ENCODE measurements at regions not wholly inside any gene's neighbourhood (a gene's known extent, or its start where the extent isn't known, plus 50 kb on each side); places are given as distances from the start of the nearest gene placed in this dataset.

DNA sequence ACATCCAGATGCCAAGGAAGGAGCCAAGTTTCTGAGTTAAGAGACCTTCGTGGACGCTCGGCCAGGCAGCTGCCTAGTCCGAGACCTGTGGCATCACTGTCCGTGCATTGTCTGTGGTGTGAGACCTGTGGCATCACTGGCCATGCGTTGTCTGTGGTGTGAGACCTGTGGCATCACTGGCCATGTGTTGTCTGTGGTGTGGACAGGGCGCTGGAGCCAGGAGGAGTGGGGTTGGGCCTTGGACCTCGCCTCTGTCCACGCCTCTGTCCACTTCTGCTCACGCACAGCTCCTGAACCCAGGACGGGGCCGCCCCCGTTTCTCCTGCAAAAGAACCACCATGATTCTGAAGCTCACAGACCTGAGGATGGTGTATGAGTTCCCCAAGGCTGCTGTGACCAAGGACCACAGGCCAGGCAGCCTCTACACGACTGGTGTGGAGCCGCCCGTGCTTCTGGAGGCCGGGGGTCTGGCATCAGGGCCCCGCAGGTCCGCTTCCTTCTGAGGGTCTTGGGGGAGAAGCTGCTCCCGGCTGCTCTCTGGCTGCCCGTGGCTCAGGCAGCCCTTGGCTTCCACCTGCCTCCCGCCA lies 1218.3 kb downstream of the BRD1 start:
- DNase-seq (no peak), ATAC-seq (no peak)
- intact Hi-C loops (cut with DNase I), result no loop called here
- Histone ChIP-seq H3K4me3 (no peak overlapping the region), H3K36me3 (ENCODE audit: insufficient read depth in 1 of 2, low read depth in 1 of 2) (no peaks in the 10 kb centered on the region), H3K27ac (no peak overlapping the region), H3K9me3 (no peaks in the 10 kb centered on the region), H3K27me3 (ENCODE audit: insufficient read depth in 3 of 3, low read length in 2 of 3) (no peaks in the 10 kb centered on the region), H3K4me1 (no peaks in the 10 kb centered on the region)
- 86 to 92% (median 90%) methylated on average over 20 to 22 of the region's 22 CpGs for WGBS, 3 donors
- TF ChIP-seq, protein P1, sequence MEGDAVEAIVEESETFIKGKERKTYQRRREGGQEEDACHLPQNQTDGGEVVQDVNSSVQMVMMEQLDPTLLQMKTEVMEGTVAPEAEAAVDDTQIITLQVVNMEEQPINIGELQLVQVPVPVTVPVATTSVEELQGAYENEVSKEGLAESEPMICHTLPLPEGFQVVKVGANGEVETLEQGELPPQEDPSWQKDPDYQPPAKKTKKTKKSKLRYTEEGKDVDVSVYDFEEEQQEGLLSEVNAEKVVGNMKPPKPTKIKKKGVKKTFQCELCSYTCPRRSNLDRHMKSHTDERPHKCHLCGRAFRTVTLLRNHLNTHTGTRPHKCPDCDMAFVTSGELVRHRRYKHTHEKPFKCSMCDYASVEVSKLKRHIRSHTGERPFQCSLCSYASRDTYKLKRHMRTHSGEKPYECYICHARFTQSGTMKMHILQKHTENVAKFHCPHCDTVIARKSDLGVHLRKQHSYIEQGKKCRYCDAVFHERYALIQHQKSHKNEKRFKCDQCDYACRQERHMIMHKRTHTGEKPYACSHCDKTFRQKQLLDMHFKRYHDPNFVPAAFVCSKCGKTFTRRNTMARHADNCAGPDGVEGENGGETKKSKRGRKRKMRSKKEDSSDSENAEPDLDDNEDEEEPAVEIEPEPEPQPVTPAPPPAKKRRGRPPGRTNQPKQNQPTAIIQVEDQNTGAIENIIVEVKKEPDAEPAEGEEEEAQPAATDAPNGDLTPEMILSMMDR (IDR thresholded peaks at IDR 0.05), result no peak

DNA sequence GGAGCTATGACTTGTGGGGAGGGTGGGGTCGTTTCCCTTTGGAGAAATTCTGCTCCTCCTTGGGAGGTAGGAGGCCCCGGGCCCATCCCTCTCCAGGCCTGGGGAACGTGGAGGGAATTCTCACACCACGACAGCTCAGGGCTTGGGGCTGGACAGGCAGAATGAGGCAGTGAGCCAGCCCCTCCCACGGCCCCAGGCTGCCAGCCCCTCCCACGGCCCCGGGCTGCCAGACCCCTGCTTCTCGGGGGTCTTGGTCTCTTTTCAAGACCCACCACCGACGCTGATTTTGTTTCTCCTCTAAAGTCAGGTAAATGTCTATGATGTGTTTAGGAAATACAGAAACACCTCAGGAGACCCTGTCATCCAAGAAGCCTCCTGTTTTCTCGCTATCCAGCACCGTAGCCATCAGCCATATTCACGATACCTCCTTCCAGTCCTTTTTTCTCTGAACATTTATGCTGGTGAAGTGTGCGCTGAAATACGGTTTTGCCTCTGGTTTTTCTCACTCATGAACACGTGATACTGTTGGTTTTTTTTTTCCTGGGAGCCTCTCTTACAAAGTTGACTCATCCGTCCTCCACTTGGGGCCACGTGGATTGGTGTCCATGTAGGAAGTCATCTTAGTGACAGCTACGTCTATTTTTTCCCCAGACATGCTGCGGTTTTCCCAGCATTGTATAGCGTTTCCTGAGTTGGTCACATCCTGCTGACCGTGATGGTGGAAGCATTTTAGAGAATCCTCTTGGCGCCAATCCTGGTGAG lies 1219.6 kb downstream of the BRD1 start:
- TF ChIP-seq, protein P1 (IDR thresholded peaks at IDR 0.05), result no peak
- Histone ChIP-seq H3K27me3 (ENCODE audit: insufficient read depth in 3 of 3, low read length in 2 of 3) (no peaks in the 10 kb centered on the region), H3K4me1 (no peaks in the 10 kb centered on the region), H3K27ac (no peak overlapping the region), H3K36me3 (ENCODE audit: insufficient read depth in 1 of 2, low read depth in 1 of 2) (no peaks in the 10 kb centered on the region), H3K4me3 (no peak overlapping the region), H3K9me3 (no peaks in the 10 kb centered on the region)
- DNase-seq (no peak), ATAC-seq (no peak)
- intact Hi-C loops (cut with DNase I), result no loop called here
- WGBS, 3 donors, result 62 to 66% (median 66%) methylated on average over 23 of the region's 23 CpGs

DNA sequence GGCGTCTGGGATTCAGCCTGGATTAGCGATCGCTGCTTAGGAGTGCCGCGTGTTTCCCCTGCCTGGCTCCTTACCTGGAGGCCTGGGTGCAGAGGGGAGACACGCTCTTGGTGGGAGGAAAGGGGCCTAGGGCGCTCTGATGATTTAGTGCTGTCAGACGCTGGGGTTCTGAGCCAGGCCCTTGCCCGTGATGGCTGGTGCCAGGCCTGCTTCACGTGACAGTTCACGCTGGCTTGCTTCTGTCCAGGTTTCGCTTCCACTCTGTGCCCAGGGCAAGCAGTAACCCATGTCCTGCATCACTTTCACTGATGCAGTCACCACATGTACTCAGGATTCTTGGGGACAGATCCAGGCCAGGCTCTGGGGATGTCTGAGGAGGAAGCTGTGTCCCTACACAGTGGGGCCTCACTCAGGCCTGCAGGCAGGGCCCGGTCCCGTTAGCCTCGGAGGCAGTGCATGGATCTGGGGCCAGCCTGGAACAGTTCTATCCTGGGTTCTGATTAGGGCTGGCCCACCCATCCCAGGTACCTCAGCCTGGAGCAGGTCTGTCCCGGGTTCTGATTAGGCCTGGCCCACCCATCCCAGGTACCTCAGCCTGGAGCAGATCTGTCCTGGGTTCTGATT lies 1220.9 kb downstream of the BRD1 start:
- Histone ChIP-seq H3K4me1 (no peaks in the 10 kb centered on the region), H3K9me3 (no peaks in the 10 kb centered on the region), H3K36me3 (ENCODE audit: insufficient read depth in 1 of 2, low read depth in 1 of 2) (no peaks in the 10 kb centered on the region), H3K27ac (no peak overlapping the region), H3K27me3 (ENCODE audit: insufficient read depth in 3 of 3, low read length in 2 of 3) (no peaks in the 10 kb centered on the region), H3K4me3 (no peak overlapping the region)
- intact Hi-C loops (cut with DNase I), result no loop called here
- TF ChIP-seq, protein P1 (IDR thresholded peaks at IDR 0.05), result no peak
- no peak for ATAC-seq
- no peak for DNase-seq
- 91 to 92% (median 92%) methylated on average over 16 of the region's 16 CpGs for WGBS, 3 donors

DNA sequence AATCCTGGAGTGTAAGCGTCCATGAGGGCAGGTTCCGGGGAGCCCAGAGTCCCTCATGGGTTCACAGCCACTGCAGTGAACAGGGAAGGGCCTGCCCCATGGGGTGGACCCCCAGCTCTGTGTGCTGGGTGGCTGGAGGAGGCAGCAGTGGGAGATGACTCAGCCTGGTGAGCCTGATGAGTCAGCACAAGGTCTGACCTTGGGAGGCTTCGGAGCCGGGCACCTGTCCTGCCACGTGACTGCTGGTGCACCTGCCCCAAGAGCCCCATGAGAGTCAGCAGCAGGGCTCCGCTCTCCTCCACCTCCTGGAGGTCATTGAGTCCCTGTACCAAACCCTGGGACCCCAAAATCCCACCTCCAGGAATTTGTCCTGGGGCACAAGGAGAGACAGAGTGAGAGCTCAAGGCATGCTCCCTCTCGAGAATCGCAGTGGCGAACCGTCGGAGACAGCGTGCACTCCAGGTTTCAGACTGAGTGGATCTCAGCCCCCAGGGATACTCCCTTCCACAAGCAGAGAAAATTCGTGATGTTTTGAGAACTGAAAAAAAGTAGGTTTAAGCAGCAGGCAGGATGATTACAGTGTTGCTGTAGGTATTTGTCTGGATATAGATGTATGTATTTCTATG lies 1221.7 kb downstream of the BRD1 start:
- Histone ChIP-seq H3K4me3 (no peak overlapping the region), H3K27ac (no peak overlapping the region), H3K9me3 (no peaks in the 10 kb centered on the region), H3K27me3 (ENCODE audit: insufficient read depth in 3 of 3, low read length in 2 of 3) (no peaks in the 10 kb centered on the region), H3K4me1 (no peaks in the 10 kb centered on the region), H3K36me3 (ENCODE audit: insufficient read depth in 1 of 2, low read depth in 1 of 2) (no peaks in the 10 kb centered on the region)
- ATAC-seq (peak in 1 of 4 donors; percentile 73), DNase-seq (no peak)
- 79 to 85% (median 81%) methylated on average over 13 of the region's 13 CpGs for WGBS, 3 donors
- intact Hi-C loops (cut with DNase I), result no loop called here
- TF ChIP-seq, protein P1 (IDR thresholded peaks at IDR 0.05), result no peak

Measured in psoas muscle (tissue), 7 donors.